Thyroid gland (tissue), 4 donors: ENCODE measurements at regions not wholly inside any gene's neighbourhood (a gene's known extent, or its start where the extent isn't known, plus 50 kb on each side); places are given as distances from the start of the nearest gene placed in this dataset.
"Not testable (repeated sequence)": the region's sequence is repeated elsewhere in the genome, so short reads cannot be mapped to it uniquely, and the experiment has no call there.

ENCODE experiments used
- DNase-seq, 2 donors: peaks; one replicate each; pipeline ENCODE4 v3.0.0-alpha.2; 2019
- H3K27ac ChIP-seq, 3 donors: fragments of 200-600 bp; sonication (generic); 1 replicate in 2 of 3; 2 replicates in 1 of 3; pipeline ENCODE4 v1.5.1; 2016 to 2019; ENCODE audit warnings: mild to moderate bottlenecking in 1 of 3, moderate library complexity in 1 of 3
- H3K27me3 ChIP-seq: fragments of 200-600 bp; sonication (generic); one replicate; pipeline ENCODE4 v1.5.1; 2019
- H3K36me3 ChIP-seq, 2 donors: fragments of 200-600 bp; sonication (generic); one replicate each; pipeline ENCODE4 v1.5.1; 2016 to 2019
- H3K4me1 ChIP-seq, 2 donors: fragments of 200-600 bp; sonication (generic); one replicate each; pipeline ENCODE4 v1.5.1; 2017 to 2019
- H3K4me3 ChIP-seq, 3 donors: fragments of 200-600 bp; sonication (generic); replicated peaks in 1 of 3; 1 replicate in 2 of 3; 2 replicates in 1 of 3; pipeline ENCODE4 v1.5.1; 2016; ENCODE audit warnings: mild to moderate bottlenecking in 1 of 3
- H3K9me3 ChIP-seq: fragments of 200-600 bp; sonication (generic); one replicate; pipeline ENCODE4 v1.5.1; 2017
- CTCF ChIP-seq, 6 experiments: fragments of 200-600 bp in 3 of 6; fragments of 450-650 bp in 3 of 6; sonication (generic) in 3 of 6; IDR thresholded peaks; one replicate each; pipeline ENCODE4 v1.5.1; 2016 to 2019; ENCODE audit warnings: antibody characterized with exemption in 6 of 6, mild to moderate bottlenecking in 2 of 6, inconsistent platforms in 1 of 6, moderate library complexity in 1 of 6
- POLR2A ChIP-seq, 2 donors: fragments of 450-650 bp; IDR thresholded peaks; one replicate each; pipeline ENCODE4 v1.6.1; 2017; ENCODE audit warnings: antibody characterized with exemption in 2 of 2, mild to moderate bottlenecking in 2 of 2, moderate library complexity in 1 of 2
- WGBS, 2 donors: methylation state at CpG; one replicate each; pipeline ENCODE4 v1.1.5; 2017; 5-methylcytosine and 5-hydroxymethylcytosine counted together
- intact Hi-C: fragments of 100-400 bp; cut with DNase I; formaldehyde crosslinking; loops from one replicate; pipeline ENCODE4 v1.15.1; 2023

GRCh38 chr1:105626276-105626987 is 1430.0 kb upstream of the PRMT6 start:
- H3K27me3 ChIP-seq: no peaks in the 10 kb centered on the region
- H3K27ac ChIP-seq: no peak overlapping the region
- no peak for TF ChIP-seq CTCF (IDR thresholded peaks at IDR 0.05)
- no peak for TF ChIP-seq POLR2A (IDR thresholded peaks at IDR 0.05)
- H3K4me3 ChIP-seq: no peak overlapping the region
- intact Hi-C loops: no loop called here
- no peaks in the 10 kb centered on the region for H3K4me1 ChIP-seq
- H3K9me3 ChIP-seq: no peaks in the 10 kb centered on the region
- 71 to 76% methylated on average over 6 of the region's 6 CpGs for WGBS, 2 donors
- H3K36me3 ChIP-seq: no peaks in the 10 kb centered on the region
- DNase-seq: no peak

DNA sequence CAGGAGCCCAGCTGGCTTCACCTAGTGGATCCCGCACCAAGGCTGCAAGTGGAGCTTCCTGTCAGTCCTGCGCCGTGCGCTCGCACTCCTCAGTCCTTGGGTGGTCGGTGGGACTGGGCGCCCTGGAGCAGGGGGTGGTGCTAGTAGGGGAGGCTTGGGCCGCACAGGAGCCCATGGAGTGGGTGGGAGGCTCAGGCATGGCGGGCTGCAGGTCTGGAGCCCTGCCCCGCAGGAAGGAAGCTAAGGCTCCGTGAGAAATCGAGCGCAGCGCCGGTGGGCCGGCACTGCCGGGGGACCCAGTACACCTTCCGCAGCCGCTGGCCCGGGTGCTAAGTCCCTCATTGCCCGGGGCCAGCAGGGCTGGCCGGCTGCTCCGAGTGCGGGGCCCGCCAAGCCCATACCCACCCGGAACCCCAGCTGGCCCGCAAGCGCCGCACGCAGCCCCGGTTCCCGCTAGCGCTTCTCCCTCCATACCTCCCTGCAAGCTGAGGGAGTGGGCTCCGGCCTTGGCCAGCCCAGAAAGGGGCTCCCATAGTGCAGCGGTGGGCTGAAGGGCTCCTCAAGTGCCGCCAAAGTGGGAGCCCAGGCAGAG is 1425.2 kb upstream of the PRMT6 start:
- H3K36me3 ChIP-seq, intact Hi-C loops, H3K4me3 ChIP-seq, H3K27me3 ChIP-seq, H3K4me1 ChIP-seq, DNase-seq, H3K9me3 ChIP-seq, H3K27ac ChIP-seq: not testable (repeated sequence)
- WGBS, 2 donors: 96 to 99% methylated on average over 10 to 11 of the region's 36 CpGs

GRCh38 chr1:105632342-105633196 is 1423.9 kb upstream of the PRMT6 start:
- H3K4me1 ChIP-seq: no peaks in the 10 kb centered on the region
- no peaks in the 10 kb centered on the region for H3K36me3 ChIP-seq
- TF ChIP-seq CTCF (IDR thresholded peaks at IDR 0.05) (no peak), POLR2A (IDR thresholded peaks at IDR 0.05) (no peak)
- H3K4me3 ChIP-seq: no peak overlapping the region
- no peak for DNase-seq
- intact Hi-C loops: no loop called here
- no peak overlapping the region for H3K27ac ChIP-seq
- no peaks in the 10 kb centered on the region for H3K27me3 ChIP-seq
- WGBS, 2 donors: 65 to 70% methylated on average over 14 of the region's 14 CpGs
- no peaks in the 10 kb centered on the region for H3K9me3 ChIP-seq

DNA sequence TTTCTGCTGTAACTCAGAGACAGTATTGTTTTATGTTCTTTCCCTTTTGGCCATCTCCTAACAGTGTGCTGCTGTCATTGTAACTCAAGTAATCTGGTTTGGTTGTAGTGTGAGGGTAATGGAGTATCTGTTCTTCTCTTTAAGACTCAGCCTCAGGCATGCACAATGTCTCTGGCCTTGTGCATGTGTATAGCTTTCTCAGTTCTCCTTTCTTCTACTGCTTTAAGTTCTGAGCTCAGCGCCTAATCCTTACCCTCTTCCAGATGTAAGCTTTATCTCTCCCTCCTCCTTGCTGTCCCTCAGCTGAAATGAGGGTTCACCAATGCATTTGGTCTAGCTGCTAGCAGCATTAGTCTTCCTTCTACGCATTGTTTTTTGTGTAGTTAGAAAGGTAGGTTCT is 1420.4 kb upstream of the PRMT6 start:
- Histone ChIP-seq H3K4me3 (no peak overlapping the region), H3K36me3 (no peaks in the 10 kb centered on the region), H3K27me3 (no peaks in the 10 kb centered on the region), H3K4me1 (no peaks in the 10 kb centered on the region), H3K27ac (no peak overlapping the region), H3K9me3 (no peaks in the 10 kb centered on the region)
- TF ChIP-seq CTCF (IDR thresholded peaks at IDR 0.05): no peak
- no peak for TF ChIP-seq POLR2A (IDR thresholded peaks at IDR 0.05)
- 78 to 92% methylated on average over 2 of the region's 2 CpGs for WGBS, 2 donors
- intact Hi-C loops: no loop called here
- no peak for DNase-seq

GRCh38 chr1:105641407-105641806 is 1415.1 kb upstream of the PRMT6 start:
- H3K4me3 ChIP-seq: no peak overlapping the region
- DNase-seq: no peak
- no peak for TF ChIP-seq POLR2A (IDR thresholded peaks at IDR 0.05)
- no peak for TF ChIP-seq CTCF (IDR thresholded peaks at IDR 0.05)
- no peaks in the 10 kb centered on the region for H3K36me3 ChIP-seq
- H3K27ac ChIP-seq: no peak overlapping the region
- intact Hi-C loops: no loop called here
- no peaks in the 10 kb centered on the region for H3K4me1 ChIP-seq
- WGBS, 2 donors: 38 to 81% methylated on average over 1 of the region's 1 CpG
- no peaks in the 10 kb centered on the region for H3K9me3 ChIP-seq
- H3K27me3 ChIP-seq: no peaks in the 10 kb centered on the region
